ENCODE measurements at regions not wholly inside any gene's neighbourhood (a gene's known extent, or its start where the extent isn't known, plus 50 kb on each side); places are given as distances from the start of the nearest gene placed in this dataset.

DNA sequence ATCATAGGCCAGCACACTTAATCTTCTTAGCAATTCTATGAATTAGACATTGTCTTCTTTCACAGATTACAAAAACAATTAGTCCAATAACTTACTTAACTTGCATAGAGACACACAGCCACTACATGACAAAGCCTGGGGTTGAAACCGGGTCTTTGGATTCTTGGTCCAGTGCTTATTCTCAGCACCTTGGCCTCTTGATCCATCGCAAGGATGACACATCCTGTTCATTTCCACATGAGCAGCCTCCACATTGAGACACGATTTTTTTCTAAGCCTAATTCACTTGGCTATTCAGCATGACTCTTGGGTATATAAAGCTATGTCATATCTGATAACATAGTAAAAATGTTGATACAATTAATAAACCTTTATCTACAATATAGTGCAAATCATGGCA is 221.0 kb upstream of the FOXD3 start:
- no peak overlapping the region for H3K27ac Mint-ChIP-seq
- Histone ChIP-seq H3K9me3 (ENCODE audit: control insufficient read depth, insufficient read depth, low read length) (no peaks in the 10 kb centered on the region), H3K4me3 (ENCODE audit: low read length) (no peak overlapping the region), H3K4me1 (ENCODE audit: control insufficient read depth, insufficient read depth, low read length) (no peaks in the 10 kb centered on the region), H3K27me3 (ENCODE audit: control insufficient read depth, insufficient read depth, low read length) (no peaks in the 10 kb centered on the region), H3K36me3 (ENCODE audit: control insufficient read depth, insufficient read depth, low read length) (no peaks in the 10 kb centered on the region), H3K27ac (ENCODE audit: low read length) (no peak overlapping the region)
- DNase-seq, result no peak
- peaks cover 0 to 2% of the 10 kb centered on the region in 2 donors for H3K9me3 Mint-ChIP-seq
- TF ChIP-seq, protein P1, sequence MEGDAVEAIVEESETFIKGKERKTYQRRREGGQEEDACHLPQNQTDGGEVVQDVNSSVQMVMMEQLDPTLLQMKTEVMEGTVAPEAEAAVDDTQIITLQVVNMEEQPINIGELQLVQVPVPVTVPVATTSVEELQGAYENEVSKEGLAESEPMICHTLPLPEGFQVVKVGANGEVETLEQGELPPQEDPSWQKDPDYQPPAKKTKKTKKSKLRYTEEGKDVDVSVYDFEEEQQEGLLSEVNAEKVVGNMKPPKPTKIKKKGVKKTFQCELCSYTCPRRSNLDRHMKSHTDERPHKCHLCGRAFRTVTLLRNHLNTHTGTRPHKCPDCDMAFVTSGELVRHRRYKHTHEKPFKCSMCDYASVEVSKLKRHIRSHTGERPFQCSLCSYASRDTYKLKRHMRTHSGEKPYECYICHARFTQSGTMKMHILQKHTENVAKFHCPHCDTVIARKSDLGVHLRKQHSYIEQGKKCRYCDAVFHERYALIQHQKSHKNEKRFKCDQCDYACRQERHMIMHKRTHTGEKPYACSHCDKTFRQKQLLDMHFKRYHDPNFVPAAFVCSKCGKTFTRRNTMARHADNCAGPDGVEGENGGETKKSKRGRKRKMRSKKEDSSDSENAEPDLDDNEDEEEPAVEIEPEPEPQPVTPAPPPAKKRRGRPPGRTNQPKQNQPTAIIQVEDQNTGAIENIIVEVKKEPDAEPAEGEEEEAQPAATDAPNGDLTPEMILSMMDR (IDR thresholded peaks at IDR 0.05), result no peak
- H3K36me3 Mint-ChIP-seq, result no peaks in the 10 kb centered on the region
- H3K4me3 Mint-ChIP-seq, result no peak overlapping the region
- ATAC-seq, result no peak
- no peaks in the 10 kb centered on the region for H3K27me3 Mint-ChIP-seq (ENCODE audit: low read depth in 2 of 2)
- intact Hi-C loops (cut with micrococcal nuclease), result no loop called here
- H3K4me1 Mint-ChIP-seq, result no peaks in the 10 kb centered on the region
- WGBS (ENCODE audit: insufficient coverage), result 92% methylated on average over 2 of the region's 3 CpGs

DNA sequence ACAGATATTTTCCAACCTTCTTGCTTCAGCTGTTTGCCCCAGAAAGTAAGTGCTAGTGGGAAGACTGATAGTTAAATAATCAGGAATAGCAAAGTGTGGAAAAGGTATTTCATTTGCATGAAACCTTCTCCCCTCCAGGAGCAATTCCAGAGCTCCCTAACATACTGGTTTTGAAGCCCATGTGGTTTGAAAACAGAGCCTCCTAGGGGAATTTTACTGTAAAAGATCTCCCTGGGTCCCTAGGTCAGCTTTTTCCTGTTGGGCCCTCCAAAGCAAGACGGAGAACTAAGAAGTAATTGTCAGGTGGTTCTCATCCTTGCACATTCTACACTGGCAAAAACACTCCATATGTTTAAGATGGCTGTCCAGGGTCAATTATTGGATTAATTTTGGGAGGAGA is 218.7 kb upstream of the FOXD3 start:
- TF ChIP-seq, protein P1 (IDR thresholded peaks at IDR 0.05), result no peak
- H3K27ac ChIP-seq (ENCODE audit: low read length), result no peak overlapping the region
- Mint-ChIP-seq H3K36me3 (no peaks in the 10 kb centered on the region), H3K4me1 (no peaks in the 10 kb centered on the region), H3K27ac (no peak overlapping the region), H3K4me3 (no peak overlapping the region), H3K27me3 (ENCODE audit: low read depth in 2 of 2) (peaks cover 0 to 1% of the 10 kb centered on the region in 2 donors), H3K9me3 (no peaks in the 10 kb centered on the region)
- no peaks in the 10 kb centered on the region for H3K4me1 ChIP-seq (ENCODE audit: control insufficient read depth, insufficient read depth, low read length)
- no peak for DNase-seq
- no peak overlapping the region for H3K4me3 ChIP-seq (ENCODE audit: low read length)
- intact Hi-C loops (cut with micrococcal nuclease), result no loop called here
- H3K27me3 ChIP-seq (ENCODE audit: control insufficient read depth, insufficient read depth, low read length), result no peaks in the 10 kb centered on the region
- no CpG with 5 or more reads among the region's 1 CpG for WGBS (ENCODE audit: insufficient coverage)
- H3K36me3 ChIP-seq (ENCODE audit: control insufficient read depth, insufficient read depth, low read length), result no peaks in the 10 kb centered on the region
- ATAC-seq, result no peak
- no peaks in the 10 kb centered on the region for H3K9me3 ChIP-seq (ENCODE audit: control insufficient read depth, insufficient read depth, low read length)

DNA sequence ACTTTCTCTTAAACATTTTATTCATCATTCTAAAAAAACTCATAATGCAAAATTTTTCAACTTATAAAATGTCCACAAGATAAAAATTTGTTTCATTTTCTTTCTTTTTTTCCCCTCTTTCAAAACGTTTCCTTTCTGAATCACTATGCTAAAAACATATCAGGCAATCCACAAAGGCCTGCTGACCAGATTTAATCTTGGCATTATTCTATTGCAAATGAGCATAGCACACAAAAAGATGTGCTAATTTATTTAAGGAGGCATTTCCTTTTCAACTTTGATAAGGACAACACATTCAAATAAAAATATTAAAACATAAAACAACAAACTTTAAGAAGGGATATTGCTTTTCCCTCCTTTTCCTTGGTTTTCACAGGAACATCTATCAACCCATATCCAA is 215.3 kb upstream of the FOXD3 start:
- H3K4me1 Mint-ChIP-seq, result no peaks in the 10 kb centered on the region
- H3K9me3 Mint-ChIP-seq, result no peaks in the 10 kb centered on the region
- H3K36me3 Mint-ChIP-seq, result no peaks in the 10 kb centered on the region
- no peaks in the 10 kb centered on the region for H3K4me1 ChIP-seq (ENCODE audit: control insufficient read depth, insufficient read depth, low read length)
- 36% methylated on average over 1 of the region's 1 CpG for WGBS (ENCODE audit: insufficient coverage)
- peaks cover 0 to 9% of the 10 kb centered on the region in 2 donors for H3K27me3 Mint-ChIP-seq (ENCODE audit: low read depth in 2 of 2)
- intact Hi-C loops (cut with micrococcal nuclease), result no loop called here
- no peak overlapping the region for H3K27ac ChIP-seq (ENCODE audit: low read length)
- H3K4me3 ChIP-seq (ENCODE audit: low read length), result no peak overlapping the region
- H3K36me3 ChIP-seq (ENCODE audit: control insufficient read depth, insufficient read depth, low read length), result no peaks in the 10 kb centered on the region
- H3K27me3 ChIP-seq (ENCODE audit: control insufficient read depth, insufficient read depth, low read length), result no peaks in the 10 kb centered on the region
- TF ChIP-seq, protein P1 (IDR thresholded peaks at IDR 0.05), result no peak
- H3K9me3 ChIP-seq (ENCODE audit: control insufficient read depth, insufficient read depth, low read length), result no peaks in the 10 kb centered on the region
- no peak overlapping the region for H3K4me3 Mint-ChIP-seq
- DNase-seq, result no peak
- no peak overlapping the region for H3K27ac Mint-ChIP-seq
- ATAC-seq, result no peak

DNA sequence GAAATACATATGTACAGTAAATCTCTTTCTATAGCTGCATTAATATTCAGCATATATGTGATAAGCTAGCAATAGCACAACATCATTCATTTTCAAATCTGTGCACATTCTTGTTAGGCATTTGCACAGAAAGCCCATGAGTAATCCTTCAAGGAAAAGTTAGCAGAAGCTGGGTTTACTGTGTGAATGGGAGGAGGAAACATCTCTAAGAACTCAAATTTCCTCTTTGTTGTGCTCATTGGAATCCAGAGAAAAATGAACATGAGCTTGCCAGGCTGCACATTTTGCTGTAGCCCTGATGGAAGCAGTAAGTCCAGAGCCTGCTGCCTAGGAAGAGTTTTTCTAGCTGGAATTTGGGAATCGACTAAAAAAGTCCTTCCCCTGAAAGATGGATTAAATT is 214.2 kb upstream of the FOXD3 start:
- 60% methylated on average over 1 of the region's 1 CpG for WGBS (ENCODE audit: insufficient coverage)
- Histone ChIP-seq H3K9me3 (ENCODE audit: control insufficient read depth, insufficient read depth, low read length) (no peaks in the 10 kb centered on the region), H3K4me1 (ENCODE audit: control insufficient read depth, insufficient read depth, low read length) (no peaks in the 10 kb centered on the region), H3K27ac (ENCODE audit: low read length) (no peak overlapping the region), H3K27me3 (ENCODE audit: control insufficient read depth, insufficient read depth, low read length) (no peaks in the 10 kb centered on the region), H3K36me3 (ENCODE audit: control insufficient read depth, insufficient read depth, low read length) (no peaks in the 10 kb centered on the region), H3K4me3 (ENCODE audit: low read length) (no peak overlapping the region)
- Mint-ChIP-seq H3K4me1 (no peaks in the 10 kb centered on the region), H3K36me3 (no peaks in the 10 kb centered on the region), H3K27ac (no peak overlapping the region), H3K9me3 (no peaks in the 10 kb centered on the region), H3K27me3 (ENCODE audit: low read depth in 2 of 2) (peaks cover 0 to 18% of the 10 kb centered on the region in 2 donors), H3K4me3 (no peak overlapping the region)
- TF ChIP-seq, protein P1 (IDR thresholded peaks at IDR 0.05), result no peak
- ATAC-seq, result no peak
- no peak for DNase-seq
- intact Hi-C loops (cut with micrococcal nuclease), result no loop called here

Data from natural killer cell (primary cell).